ENCODE measurements at regions not wholly inside any gene's neighbourhood (a gene's known extent, or its start where the extent isn't known, plus 50 kb on each side); places are given as distances from the start of the nearest gene placed in this dataset.
A peak's percentile ranks its signal among the peaks of the same experiment; 100 is the strongest.

DNA sequence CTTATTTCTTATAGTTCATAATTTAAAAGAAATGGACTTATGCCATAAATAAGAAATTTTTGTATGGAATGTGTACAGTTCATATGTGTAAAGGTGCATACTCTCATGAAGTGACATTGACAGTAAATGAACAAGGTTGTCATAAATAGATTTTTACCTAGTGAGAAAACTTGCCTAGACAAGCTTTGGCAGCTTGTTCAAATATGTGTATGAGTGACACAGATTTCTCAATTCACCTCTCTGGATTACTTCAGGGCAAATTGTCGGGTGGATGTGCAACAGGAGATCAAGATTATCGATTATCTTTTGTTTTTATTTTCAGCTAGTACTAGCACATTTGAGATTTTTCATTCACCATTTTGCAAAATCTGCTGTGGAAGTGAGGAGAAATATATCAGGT lies 758.1 kb upstream of the ACVR2A start:
- TF ChIP-seq, protein P1, sequence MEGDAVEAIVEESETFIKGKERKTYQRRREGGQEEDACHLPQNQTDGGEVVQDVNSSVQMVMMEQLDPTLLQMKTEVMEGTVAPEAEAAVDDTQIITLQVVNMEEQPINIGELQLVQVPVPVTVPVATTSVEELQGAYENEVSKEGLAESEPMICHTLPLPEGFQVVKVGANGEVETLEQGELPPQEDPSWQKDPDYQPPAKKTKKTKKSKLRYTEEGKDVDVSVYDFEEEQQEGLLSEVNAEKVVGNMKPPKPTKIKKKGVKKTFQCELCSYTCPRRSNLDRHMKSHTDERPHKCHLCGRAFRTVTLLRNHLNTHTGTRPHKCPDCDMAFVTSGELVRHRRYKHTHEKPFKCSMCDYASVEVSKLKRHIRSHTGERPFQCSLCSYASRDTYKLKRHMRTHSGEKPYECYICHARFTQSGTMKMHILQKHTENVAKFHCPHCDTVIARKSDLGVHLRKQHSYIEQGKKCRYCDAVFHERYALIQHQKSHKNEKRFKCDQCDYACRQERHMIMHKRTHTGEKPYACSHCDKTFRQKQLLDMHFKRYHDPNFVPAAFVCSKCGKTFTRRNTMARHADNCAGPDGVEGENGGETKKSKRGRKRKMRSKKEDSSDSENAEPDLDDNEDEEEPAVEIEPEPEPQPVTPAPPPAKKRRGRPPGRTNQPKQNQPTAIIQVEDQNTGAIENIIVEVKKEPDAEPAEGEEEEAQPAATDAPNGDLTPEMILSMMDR (IDR thresholded peaks at IDR 0.05): no peak
- no peaks in the 10 kb centered on the region for H3K9me3 Mint-ChIP-seq (ENCODE audit: unreplicated experiment)
- no peaks in the 10 kb centered on the region for H3K4me1 Mint-ChIP-seq (ENCODE audit: unreplicated experiment)
- H3K27ac Mint-ChIP-seq (ENCODE audit: unreplicated experiment): no peak overlapping the region
- no peaks in the 10 kb centered on the region for H3K36me3 Mint-ChIP-seq (ENCODE audit: unreplicated experiment)
- H3K27me3 Mint-ChIP-seq (ENCODE audit: unreplicated experiment): peaks cover 11% of the 10 kb centered on the region
- no peak overlapping the region for H3K4me3 Mint-ChIP-seq (ENCODE audit: unreplicated experiment)
- no peak for DNase-seq (ENCODE audit: extremely low spot score, unreplicated experiment)

GRCh38 chr2:147083664-147084063 lies 761.2 kb upstream of the ACVR2A start:
- TF ChIP-seq, protein P1 (IDR thresholded peaks at IDR 0.05): no peak
- peaks cover 6% of the 10 kb centered on the region for H3K27me3 Mint-ChIP-seq (ENCODE audit: unreplicated experiment)
- no peaks in the 10 kb centered on the region for H3K9me3 Mint-ChIP-seq (ENCODE audit: unreplicated experiment)
- no peak overlapping the region for H3K27ac Mint-ChIP-seq (ENCODE audit: unreplicated experiment)
- no peaks in the 10 kb centered on the region for H3K36me3 Mint-ChIP-seq (ENCODE audit: unreplicated experiment)
- no peak overlapping the region for H3K4me3 Mint-ChIP-seq (ENCODE audit: unreplicated experiment)
- DNase-seq (ENCODE audit: extremely low spot score, unreplicated experiment): no peak
- H3K4me1 Mint-ChIP-seq (ENCODE audit: unreplicated experiment): no peaks in the 10 kb centered on the region

DNA sequence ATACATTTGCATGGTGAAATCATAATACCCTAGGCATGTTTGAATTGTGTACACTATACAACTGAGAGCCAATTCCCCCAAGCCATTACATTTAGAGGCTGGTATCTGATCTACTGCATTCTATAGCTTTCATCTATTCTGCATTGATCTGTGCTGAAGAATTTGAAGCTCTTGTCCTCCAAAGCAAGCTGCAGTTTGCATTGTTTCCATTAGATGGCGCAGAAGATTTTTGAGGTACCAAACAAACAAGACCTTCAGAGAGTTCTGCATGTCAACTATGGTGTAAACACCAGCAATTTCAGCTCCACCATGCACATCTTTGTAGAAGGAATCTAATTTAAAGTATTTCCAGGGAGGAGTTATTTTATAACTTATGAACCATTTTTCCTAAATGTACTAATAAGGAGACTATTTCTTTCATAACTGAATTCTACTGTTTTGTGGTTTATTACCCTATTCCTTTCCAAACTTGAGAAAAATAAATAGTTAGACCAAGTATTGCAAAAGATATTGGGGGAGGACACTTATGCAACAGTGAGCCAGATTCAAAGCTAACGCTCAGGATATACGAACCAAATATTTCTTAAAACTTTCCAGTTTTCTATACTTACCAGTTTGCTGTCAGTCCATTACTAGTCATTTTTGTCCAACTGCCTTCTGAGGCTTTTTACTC lies 761.8 kb upstream of the ACVR2A start:
- no peaks in the 10 kb centered on the region for H3K36me3 Mint-ChIP-seq (ENCODE audit: unreplicated experiment)

DNA sequence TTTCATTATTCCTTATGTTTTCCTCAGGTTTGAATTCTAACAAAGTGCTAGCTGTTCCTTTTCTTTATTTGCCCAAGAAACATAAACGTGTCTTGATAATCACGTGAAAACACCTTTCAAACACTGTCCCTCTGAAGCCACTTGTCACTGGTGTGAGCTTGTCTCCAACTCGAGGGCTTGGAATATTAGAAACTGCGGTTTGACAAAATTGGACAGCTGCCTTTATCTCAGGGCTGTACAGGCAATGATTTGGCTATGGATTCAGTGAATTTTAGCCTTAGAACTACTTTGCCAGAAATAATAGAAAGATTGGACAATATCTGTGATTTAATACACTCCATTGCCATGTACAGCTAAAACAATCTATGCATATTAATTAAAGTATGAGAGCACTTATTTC lies 763.0 kb upstream of the ACVR2A start:
- no peaks in the 10 kb centered on the region for H3K9me3 Mint-ChIP-seq (ENCODE audit: unreplicated experiment)

More for the DNA sequence above, 761.8 kb upstream of the ACVR2A start:
- TF ChIP-seq, protein P1 (IDR thresholded peaks at IDR 0.05): peak; percentile 89
- Mint-ChIP-seq H3K27me3 (ENCODE audit: unreplicated experiment) (peaks cover 6% of the 10 kb centered on the region), H3K4me3 (ENCODE audit: unreplicated experiment) (no peak overlapping the region), H3K9me3 (ENCODE audit: unreplicated experiment) (no peaks in the 10 kb centered on the region), H3K4me1 (ENCODE audit: unreplicated experiment) (no peaks in the 10 kb centered on the region), H3K27ac (ENCODE audit: unreplicated experiment) (no peak overlapping the region)
- DNase-seq (ENCODE audit: extremely low spot score, unreplicated experiment): no peak

DNA sequence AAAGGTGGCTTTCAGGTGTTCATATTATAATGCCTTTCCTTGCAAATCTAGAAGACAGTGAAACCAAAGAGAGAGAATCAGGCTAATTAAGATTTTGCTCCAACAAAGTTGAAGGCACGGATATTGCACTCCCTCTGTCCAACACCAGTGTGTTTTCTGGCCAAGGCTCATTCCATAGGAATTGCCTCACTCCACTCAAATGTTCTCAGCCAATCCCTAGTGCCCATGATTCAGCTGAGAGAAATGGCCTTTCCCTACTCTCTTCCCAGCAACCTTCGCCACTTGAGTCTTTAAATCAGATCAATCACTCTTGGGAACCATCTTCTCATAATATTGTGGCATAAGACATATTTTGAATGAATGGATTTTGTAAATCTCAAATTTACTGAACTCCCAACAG lies 768.2 kb upstream of the ACVR2A start:
- Mint-ChIP-seq H3K27me3 (ENCODE audit: unreplicated experiment) (peaks cover 5% of the 10 kb centered on the region), H3K27ac (ENCODE audit: unreplicated experiment) (no peak overlapping the region), H3K9me3 (ENCODE audit: unreplicated experiment) (no peaks in the 10 kb centered on the region), H3K4me1 (ENCODE audit: unreplicated experiment) (no peaks in the 10 kb centered on the region), H3K36me3 (ENCODE audit: unreplicated experiment) (no peaks in the 10 kb centered on the region), H3K4me3 (ENCODE audit: unreplicated experiment) (no peak overlapping the region)
- DNase-seq (ENCODE audit: extremely low spot score, unreplicated experiment): no peak
- TF ChIP-seq, protein P1 (IDR thresholded peaks at IDR 0.05): no peak

More for the DNA sequence above, 763.0 kb upstream of the ACVR2A start:
- H3K4me1 Mint-ChIP-seq (ENCODE audit: unreplicated experiment): no peaks in the 10 kb centered on the region
- H3K36me3 Mint-ChIP-seq (ENCODE audit: unreplicated experiment): no peaks in the 10 kb centered on the region
- TF ChIP-seq, protein P1 (IDR thresholded peaks at IDR 0.05): no peak
- H3K27me3 Mint-ChIP-seq (ENCODE audit: unreplicated experiment): peaks cover 6% of the 10 kb centered on the region
- H3K27ac Mint-ChIP-seq (ENCODE audit: unreplicated experiment): no peak overlapping the region
- no peak overlapping the region for H3K4me3 Mint-ChIP-seq (ENCODE audit: unreplicated experiment)
- DNase-seq (ENCODE audit: extremely low spot score, unreplicated experiment): no peak

Measured in osteocyte (in vitro differentiated cells).